LNCaP clone FGC (cell line): ENCODE measurements at regions not wholly inside any gene's neighbourhood (a gene's known extent, or its start where the extent isn't known, plus 50 kb on each side); places are given as distances from the start of the nearest gene placed in this dataset.

ENCODE experiments used
- DNase-seq: peaks from one replicate; pipeline ENCODE4 v3.0.0-alpha.2; 2011; ENCODE audit warnings: low read depth
- H3K4me3 ChIP-seq: 2 replicates; pipeline ENCODE4 v1.5.1; 2011; ENCODE audit warnings: mild to moderate bottlenecking, low read depth, low read length, control low read depth
- TF ChIP-seq, protein P1 (sequence below): IDR thresholded peaks from 2 replicates; pipeline ENCODE4 v1.5.1; 2012; ENCODE audit warnings: mild to moderate bottlenecking; ENCODE audit not compliant: control insufficient read depth, insufficient read depth; ENCODE audit errors: extremely low read depth

- DNase-seq: no peak
- TF ChIP-seq, protein P1, sequence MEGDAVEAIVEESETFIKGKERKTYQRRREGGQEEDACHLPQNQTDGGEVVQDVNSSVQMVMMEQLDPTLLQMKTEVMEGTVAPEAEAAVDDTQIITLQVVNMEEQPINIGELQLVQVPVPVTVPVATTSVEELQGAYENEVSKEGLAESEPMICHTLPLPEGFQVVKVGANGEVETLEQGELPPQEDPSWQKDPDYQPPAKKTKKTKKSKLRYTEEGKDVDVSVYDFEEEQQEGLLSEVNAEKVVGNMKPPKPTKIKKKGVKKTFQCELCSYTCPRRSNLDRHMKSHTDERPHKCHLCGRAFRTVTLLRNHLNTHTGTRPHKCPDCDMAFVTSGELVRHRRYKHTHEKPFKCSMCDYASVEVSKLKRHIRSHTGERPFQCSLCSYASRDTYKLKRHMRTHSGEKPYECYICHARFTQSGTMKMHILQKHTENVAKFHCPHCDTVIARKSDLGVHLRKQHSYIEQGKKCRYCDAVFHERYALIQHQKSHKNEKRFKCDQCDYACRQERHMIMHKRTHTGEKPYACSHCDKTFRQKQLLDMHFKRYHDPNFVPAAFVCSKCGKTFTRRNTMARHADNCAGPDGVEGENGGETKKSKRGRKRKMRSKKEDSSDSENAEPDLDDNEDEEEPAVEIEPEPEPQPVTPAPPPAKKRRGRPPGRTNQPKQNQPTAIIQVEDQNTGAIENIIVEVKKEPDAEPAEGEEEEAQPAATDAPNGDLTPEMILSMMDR: no peak
- no peak overlapping the region for H3K4me3 ChIP-seq
Measured at GRCh38 chr2:188665727-188666304, 308.4 kb upstream of the COL3A1 start.

DNA sequence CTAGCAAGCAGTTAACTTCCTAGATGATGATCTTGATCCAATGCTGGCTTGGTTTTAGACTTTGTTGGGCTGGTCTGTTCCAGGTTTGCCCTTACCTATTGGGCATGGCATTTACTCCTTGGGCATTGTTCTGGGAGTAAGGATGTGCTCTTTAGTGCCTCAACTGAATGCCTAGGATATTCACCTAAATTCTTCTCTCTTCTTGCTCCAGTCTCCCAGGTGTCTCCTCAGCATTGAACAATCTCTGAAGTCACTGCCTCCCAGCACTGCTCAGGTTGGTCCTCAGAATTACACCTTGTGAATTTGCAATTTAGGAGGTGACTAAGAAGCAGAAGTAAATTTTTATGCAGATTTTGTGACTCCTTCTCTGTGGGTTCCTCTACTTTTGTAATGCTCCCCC lies 307.7 kb upstream of the COL3A1 start:
- TF ChIP-seq, protein P1: no peak
- DNase-seq: no peak

DNA sequence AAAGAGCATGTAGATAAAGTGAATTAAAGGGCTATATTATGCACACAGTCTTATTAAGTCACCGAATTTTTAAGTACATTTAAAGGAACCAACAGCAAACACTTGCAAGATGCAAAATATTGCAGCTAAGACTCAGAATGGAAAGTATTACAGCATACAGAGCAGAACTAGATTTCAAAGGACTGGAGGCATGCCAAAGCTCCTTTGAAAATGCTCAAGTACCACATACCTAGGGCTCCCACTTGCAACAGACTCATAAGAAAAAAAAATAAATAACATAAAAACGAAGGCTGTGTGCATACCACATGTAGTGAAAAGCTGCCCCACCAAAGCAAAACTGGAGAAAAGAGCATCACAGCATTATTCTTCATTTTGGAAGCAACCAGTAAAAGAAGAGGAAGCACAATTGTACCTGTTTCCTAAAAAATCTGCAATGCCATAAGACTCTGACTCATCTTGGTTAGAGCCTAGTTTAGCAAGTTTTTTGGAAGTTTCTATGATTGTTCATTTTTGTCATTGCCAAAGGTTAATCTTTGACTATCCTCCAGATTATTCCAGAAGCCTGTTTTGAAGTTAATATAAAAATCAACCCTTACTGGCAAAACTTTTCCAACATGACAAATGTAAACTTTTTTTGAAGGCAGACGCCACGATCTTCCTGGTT lies 306.0 kb upstream of the COL3A1 start:
- TF ChIP-seq, protein P1: no peak
- H3K4me3 ChIP-seq: no peak overlapping the region
- DNase-seq: no peak

More for the DNA sequence above, 307.7 kb upstream of the COL3A1 start:
- H3K4me3 ChIP-seq: no peak overlapping the region

DNA sequence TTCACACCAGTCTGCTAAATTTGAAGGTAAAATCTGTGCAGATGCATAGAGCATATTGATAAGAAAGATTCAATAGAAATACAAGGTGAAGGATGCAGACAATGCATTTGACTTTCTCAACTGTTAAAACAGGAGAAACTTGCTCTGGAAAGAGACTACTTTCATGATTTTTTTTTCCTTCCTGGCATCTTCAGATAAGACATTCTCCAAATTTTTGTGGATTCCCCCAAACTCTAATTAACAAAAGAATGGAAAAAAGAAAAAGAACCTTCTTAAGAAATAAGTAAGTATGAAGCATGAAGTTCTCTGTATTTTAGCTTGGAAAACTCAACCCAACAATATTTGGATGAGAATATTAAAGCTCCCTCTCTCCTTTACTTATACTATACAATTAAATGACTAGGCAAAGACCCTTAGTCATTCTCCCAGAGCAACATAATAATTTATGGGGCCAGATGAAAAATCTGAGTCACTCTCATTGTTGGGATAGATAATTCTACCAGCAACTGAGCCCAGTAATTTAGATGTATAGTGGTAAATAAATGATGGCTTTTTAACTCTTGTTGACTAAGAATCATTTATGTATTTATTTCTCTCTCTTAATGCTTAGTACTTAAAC lies 298.7 kb upstream of the COL3A1 start:
- H3K4me3 ChIP-seq: no peak overlapping the region
- no peak for DNase-seq
- TF ChIP-seq, protein P1: no peak

DNA sequence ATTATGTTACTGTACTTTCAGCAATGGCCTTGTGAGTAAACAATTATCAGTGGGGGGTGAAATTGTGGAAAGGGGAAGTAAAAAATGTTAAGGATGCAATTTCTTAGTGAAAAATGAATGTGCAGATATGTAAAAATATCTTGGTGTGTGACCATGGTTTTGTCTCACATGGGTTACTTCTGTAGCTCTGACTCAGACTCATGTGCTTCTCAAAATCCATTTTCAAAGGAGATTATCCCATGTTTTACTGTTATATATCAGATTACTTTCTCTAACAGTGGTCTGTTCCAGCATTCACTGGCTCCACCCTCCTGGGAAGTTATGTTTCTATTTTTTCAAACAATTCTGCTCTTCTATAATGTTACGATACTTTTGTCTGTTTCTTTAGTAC lies 298.2 kb upstream of the COL3A1 start:
- H3K4me3 ChIP-seq: no peak overlapping the region
- no peak for DNase-seq
- TF ChIP-seq, protein P1: no peak

- TF ChIP-seq, protein P1: no peak
- H3K4me3 ChIP-seq: no peak overlapping the region
- DNase-seq: no peak
Measured at GRCh38 chr2:188677142-188677541, 297.0 kb upstream of the COL3A1 start.

GRCh38 chr2:188678882-188679281 lies 295.3 kb upstream of the COL3A1 start:
- no peak for DNase-seq
- TF ChIP-seq, protein P1: no peak
- no peak overlapping the region for H3K4me3 ChIP-seq
